Memory B cell (primary cell): ENCODE measurements at regions not wholly inside any gene's neighbourhood (a gene's known extent, or its start where the extent isn't known, plus 50 kb on each side); places are given as distances from the start of the nearest gene placed in this dataset.

Experiments
- ATAC-seq: fragments of 150-1000 bp; cut with Tn5 transposase; 2 replicates; pipeline ENCODE4 v1.10.0; 2021; ENCODE audit warnings: low read depth, mild to moderate bottlenecking, moderate library complexity
- DNase-seq, 2 donors: peaks; one replicate each; pipeline ENCODE4 v3.0.0; 2022; ENCODE audit warnings: low spot score in 2 of 2
- H3K27ac Mint-ChIP-seq: one replicate; pipeline ENCODE4 v1.8.0; 2022; ENCODE audit warnings: mild to moderate bottlenecking, moderate library complexity, mixed read lengths
- H3K27me3 Mint-ChIP-seq: one replicate; pipeline ENCODE4 v1.8.0; 2022; ENCODE audit warnings: mixed read lengths
- H3K36me3 Mint-ChIP-seq: one replicate; pipeline ENCODE4 v1.8.0; 2022; ENCODE audit warnings: mild to moderate bottlenecking, mixed read lengths
- H3K4me1 Mint-ChIP-seq: one replicate; pipeline ENCODE4 v1.8.0; 2022; ENCODE audit warnings: mixed read lengths
- H3K4me3 Mint-ChIP-seq: one replicate; pipeline ENCODE4 v1.8.0; 2022; ENCODE audit warnings: mild to moderate bottlenecking, moderate library complexity, mixed read lengths
- H3K9me3 Mint-ChIP-seq: one replicate; pipeline ENCODE4 v1.8.0; 2022; ENCODE audit warnings: mixed read lengths

DNA sequence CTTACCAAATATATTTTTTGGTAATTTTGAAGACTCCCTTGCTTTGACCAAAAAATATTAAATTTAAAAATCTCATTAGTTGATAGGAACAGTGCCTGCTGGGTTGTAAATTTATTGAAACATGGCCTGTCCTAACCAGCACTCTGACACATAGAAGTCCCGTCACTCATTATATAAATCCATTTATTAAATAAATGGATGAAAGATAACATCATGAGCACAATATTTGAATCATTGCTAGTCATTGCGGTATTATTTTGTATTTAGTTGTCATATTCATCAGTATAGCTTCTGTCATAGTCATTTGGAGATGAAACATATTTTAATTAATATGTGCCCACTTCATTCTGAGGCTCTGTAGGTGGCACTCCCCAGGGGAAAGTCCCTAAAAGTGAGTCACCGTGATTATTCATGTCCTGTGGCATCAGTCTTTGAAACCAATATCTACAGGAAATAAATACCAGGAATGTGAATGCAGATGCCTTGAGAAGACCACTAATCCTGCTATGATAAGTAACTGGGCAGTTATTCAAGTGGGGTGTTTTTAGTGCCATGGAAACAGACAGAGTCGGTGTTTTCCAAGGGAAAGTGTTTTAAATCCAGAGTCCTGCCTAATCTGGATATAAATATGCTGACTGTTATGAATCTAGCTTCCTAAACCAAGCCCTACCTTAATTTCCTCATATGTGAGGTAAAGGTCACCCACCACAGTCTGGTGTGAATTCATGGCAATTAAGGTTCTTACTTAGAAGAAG, 302.0 kb downstream of the DUSP10 start:
- H3K4me3 Mint-ChIP-seq: no peak overlapping the region
- peaks cover 2% of the 10 kb centered on the region for H3K27me3 Mint-ChIP-seq
- DNase-seq (no peak), ATAC-seq (peak; percentile 62)
- no peaks in the 10 kb centered on the region for H3K36me3 Mint-ChIP-seq
- no peaks in the 10 kb centered on the region for H3K9me3 Mint-ChIP-seq
- H3K27ac Mint-ChIP-seq: peak overlapping the region; percentile 58
- H3K4me1 Mint-ChIP-seq: peaks cover 13% of the 10 kb centered on the region

DNA sequence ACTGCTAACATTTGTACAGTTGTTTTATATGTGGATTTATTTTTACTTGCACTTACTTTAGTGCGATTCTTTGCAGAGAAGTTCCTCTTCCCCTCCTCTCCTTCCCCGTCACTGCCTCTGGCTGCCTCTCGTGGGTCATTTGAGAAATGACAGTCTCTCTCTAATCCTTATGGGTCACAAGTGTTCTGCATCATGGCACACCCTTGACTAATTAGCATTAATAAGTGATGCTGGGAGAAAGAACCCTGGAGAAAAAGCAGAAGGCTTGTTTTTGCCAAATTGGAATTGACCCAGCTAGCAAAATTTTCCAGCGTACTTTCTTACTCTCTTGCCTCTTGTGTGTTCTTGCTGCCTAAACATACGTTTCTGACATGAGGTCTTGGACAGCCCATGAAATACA, 301.2 kb downstream of the DUSP10 start:
- Mint-ChIP-seq H3K9me3 (no peaks in the 10 kb centered on the region), H3K27me3 (peaks cover 2% of the 10 kb centered on the region), H3K4me1 (peaks cover 13% of the 10 kb centered on the region), H3K4me3 (no peak overlapping the region), H3K36me3 (no peaks in the 10 kb centered on the region), H3K27ac (peak overlapping the region; percentile 58)
- peak in 1 of 2 donors; percentile 14 for DNase-seq
- peak; percentile 69 for ATAC-seq

DNA sequence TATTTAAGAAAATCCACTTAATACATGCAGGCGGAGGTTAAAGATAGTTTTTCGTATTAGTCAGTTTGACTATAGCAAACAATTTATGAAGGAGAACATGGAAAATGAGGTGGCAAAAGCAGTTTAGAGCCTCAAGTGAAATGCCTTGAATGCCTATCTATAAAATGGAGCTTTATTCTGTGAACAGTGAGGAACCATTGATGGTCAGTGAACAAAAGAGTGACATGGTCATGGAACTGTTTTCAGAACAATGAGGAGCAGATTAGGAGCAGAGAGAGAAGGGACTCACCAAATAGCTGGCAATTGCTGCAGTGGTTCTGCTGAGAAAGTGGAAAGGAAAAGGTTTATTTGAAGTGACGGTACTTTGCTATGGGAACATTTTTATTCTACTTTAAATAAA, 299.8 kb downstream of the DUSP10 start:
- H3K36me3 Mint-ChIP-seq: no peaks in the 10 kb centered on the region
- peaks cover 13% of the 10 kb centered on the region for H3K4me1 Mint-ChIP-seq
- DNase-seq (no peak), ATAC-seq (no peak)
- H3K27ac Mint-ChIP-seq: no peak overlapping the region
- H3K4me3 Mint-ChIP-seq: no peak overlapping the region
- peaks cover 2% of the 10 kb centered on the region for H3K27me3 Mint-ChIP-seq
- no peaks in the 10 kb centered on the region for H3K9me3 Mint-ChIP-seq

DNA sequence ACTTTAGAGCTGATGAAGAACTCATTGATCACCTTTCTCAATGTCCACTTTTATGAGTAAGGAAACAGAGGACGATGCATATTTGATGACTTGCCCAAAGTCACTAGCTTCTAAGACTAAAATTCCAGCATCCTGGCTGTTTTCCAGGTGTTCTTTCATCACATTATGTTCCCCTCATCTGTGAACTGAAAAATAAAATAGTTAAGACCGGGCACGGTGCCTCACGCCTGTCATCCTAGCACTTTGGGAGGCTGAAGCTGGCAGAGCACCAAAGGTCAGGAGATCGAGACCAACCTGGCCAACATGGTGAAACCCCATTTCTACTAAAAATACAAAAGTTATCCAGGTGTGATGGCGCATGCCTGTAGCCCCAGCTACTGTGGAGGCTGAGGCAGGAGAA, 297.5 kb downstream of the DUSP10 start:
- Mint-ChIP-seq H3K4me3 (no peak overlapping the region), H3K4me1 (peaks cover 9% of the 10 kb centered on the region), H3K27ac (no peak overlapping the region), H3K27me3 (peaks cover 2% of the 10 kb centered on the region), H3K36me3 (no peaks in the 10 kb centered on the region), H3K9me3 (no peaks in the 10 kb centered on the region)
- ATAC-seq: no peak
- DNase-seq: no peak

DNA sequence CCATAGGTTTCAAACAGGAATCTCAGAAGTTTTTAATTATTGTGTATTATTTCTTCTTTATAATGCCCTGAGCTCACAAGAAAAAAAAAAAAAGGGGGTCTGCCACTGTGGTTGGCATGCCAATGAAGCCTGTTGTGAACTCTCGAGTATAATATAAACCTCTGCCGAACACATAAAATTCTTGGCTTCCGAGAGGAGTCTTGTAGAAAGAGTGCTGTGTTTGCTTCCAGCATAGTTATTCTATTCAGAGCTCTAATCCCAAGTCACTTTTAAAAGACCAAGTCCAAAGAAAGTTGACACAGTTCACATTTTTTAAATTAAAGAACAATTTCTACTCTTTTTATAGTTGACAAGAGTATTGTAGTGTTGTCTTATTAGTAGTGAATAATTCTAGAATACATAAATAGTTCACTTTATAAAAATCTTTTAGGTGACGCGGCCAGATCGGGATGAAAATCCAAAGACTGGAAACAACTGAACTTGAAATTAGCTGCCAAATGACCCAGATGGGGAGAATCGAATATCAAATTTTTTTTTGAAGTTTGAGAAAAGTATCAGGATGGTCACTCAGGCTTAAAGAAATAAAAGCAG, 293.2 kb downstream of the DUSP10 start:
- peaks cover 3% of the 10 kb centered on the region for H3K4me1 Mint-ChIP-seq
- H3K4me3 Mint-ChIP-seq: no peak overlapping the region
- H3K27ac Mint-ChIP-seq: no peak overlapping the region
- no peaks in the 10 kb centered on the region for H3K36me3 Mint-ChIP-seq
- H3K9me3 Mint-ChIP-seq: no peaks in the 10 kb centered on the region
- DNase-seq (no peak), ATAC-seq (no peak)
- H3K27me3 Mint-ChIP-seq: peaks cover 6% of the 10 kb centered on the region

DNA sequence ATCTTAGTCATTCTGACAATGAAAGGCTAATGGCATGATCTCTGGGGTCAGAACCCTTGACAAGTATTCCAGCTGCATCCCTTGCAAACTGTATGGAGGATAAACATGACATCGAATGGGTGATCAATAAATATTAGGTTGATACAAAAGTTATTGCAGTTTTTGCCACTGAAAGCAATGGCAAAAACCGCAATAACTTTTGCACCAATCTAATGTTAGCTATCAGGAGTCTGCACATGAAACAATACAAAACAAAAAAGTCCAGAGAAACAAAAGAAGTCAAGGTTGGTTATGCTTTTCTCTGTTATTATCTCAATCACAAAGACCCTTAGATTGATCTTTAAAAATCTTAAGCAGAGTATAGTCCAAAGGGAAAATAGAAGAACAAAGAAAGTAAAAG, 292.7 kb downstream of the DUSP10 start:
- Mint-ChIP-seq H3K27ac (no peak overlapping the region), H3K4me1 (peaks cover 3% of the 10 kb centered on the region), H3K36me3 (no peaks in the 10 kb centered on the region), H3K27me3 (peaks cover 6% of the 10 kb centered on the region), H3K9me3 (no peaks in the 10 kb centered on the region), H3K4me3 (no peak overlapping the region)
- no peak for ATAC-seq
- DNase-seq: no peak

DNA sequence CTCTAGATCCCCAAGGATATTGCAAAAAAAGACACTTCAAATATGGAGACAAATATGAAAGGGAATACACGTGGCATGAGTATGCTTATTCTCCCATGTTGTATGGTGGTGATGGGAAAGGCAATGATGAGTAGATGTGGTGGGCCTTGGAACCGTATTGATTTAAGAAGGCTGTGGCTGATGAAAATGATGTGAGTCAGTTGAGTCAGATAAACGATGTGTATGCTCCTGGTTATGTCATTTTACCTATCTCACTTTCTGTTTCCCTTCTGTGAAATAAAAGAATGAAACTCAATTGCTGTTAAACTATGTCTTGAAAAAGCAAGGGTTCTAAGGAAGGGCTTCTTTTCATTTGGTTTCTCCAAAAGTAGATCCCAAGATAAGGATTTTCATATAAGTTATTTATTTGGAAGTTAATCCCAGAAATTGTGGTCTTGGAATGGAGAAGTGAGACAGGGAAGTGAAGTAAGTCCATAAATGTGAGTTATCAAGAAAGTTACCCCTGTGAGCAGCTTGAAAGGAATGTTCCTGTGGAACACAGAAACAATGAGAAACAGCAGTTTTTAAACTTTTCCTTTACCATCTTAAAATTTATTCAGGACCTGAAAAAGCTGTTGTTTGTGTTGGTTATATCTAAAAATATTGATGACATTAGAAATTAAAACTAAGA, 292.0 kb downstream of the DUSP10 start:
- Mint-ChIP-seq H3K9me3 (no peaks in the 10 kb centered on the region), H3K27me3 (peaks cover 6% of the 10 kb centered on the region), H3K4me1 (peaks cover 3% of the 10 kb centered on the region), H3K27ac (no peak overlapping the region), H3K4me3 (no peak overlapping the region), H3K36me3 (no peaks in the 10 kb centered on the region)
- DNase-seq (no peak), ATAC-seq (no peak)

DNA sequence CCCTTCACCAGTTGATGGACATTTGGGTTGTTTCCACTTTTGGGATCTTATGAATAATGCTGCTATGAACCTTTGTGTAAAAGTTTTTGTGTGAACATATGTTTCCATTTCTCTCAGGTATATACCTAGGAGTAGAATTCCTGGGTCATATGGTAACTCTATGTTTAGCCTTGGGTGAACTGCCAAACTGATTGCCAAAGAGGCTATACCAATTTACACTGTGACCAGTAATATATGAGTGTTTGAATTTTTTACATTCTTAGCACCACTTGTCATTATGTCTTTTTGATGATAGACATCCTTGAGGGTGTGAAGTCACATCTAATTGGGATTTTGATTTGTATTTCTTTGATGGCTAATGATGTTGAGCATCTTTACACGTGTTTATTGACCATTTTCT, 290.1 kb downstream of the DUSP10 start:
- peaks cover 3% of the 10 kb centered on the region for H3K4me1 Mint-ChIP-seq
- no peak overlapping the region for H3K4me3 Mint-ChIP-seq
- H3K27me3 Mint-ChIP-seq: peaks cover 6% of the 10 kb centered on the region
- DNase-seq (no peak), ATAC-seq (no peak)
- no peaks in the 10 kb centered on the region for H3K36me3 Mint-ChIP-seq
- no peak overlapping the region for H3K27ac Mint-ChIP-seq
- H3K9me3 Mint-ChIP-seq: no peaks in the 10 kb centered on the region

DNA sequence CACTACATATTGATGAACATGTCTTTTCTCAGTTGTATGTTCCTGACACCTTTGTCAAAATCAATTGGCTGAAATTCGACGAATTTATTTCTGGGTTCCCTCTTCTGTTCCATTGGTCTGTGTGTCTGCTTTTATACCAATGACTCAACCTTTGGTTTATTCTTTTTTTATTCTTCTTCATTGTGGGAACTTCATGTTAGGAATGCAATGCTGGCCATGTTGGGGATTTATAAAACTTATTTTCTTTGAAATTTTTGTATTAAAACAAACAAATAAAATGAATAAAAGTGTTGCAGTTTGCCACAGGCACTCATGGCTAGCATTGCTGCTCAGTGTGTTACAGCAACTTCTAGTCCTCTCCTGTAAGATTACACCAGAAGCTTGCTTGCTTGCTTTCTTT, 287.8 kb downstream of the DUSP10 start:
- no peaks in the 10 kb centered on the region for H3K36me3 Mint-ChIP-seq
- H3K4me3 Mint-ChIP-seq: no peak overlapping the region
- no peak overlapping the region for H3K27ac Mint-ChIP-seq
- no peak for DNase-seq
- no peaks in the 10 kb centered on the region for H3K9me3 Mint-ChIP-seq
- H3K4me1 Mint-ChIP-seq: peaks cover 3% of the 10 kb centered on the region
- no peak for ATAC-seq
- H3K27me3 Mint-ChIP-seq: peaks cover 9% of the 10 kb centered on the region

DNA sequence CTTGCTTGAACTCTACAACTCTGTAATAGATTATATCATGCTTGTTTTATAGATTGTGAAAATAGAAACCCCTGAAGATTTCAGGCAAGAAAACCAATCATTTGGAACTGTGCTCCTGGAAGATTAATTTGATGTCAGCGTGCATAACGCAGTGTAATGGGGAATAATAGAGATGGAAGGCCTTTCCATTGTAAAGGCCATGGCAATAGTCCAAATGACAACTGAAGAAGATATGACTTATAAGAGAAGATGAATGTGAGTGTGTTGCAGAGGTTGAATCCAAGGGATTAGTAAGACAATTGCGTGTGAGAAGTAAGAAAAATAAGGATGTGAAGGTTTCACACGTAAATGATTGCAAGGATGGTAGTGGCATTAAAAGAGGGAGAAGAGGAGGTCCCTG, 285.0 kb downstream of the DUSP10 start:
- DNase-seq: no peak
- no peaks in the 10 kb centered on the region for H3K36me3 Mint-ChIP-seq
- no peak for ATAC-seq
- H3K4me3 Mint-ChIP-seq: no peak overlapping the region
- H3K27me3 Mint-ChIP-seq: peaks cover 13% of the 10 kb centered on the region
- H3K27ac Mint-ChIP-seq: no peak overlapping the region
- no peaks in the 10 kb centered on the region for H3K9me3 Mint-ChIP-seq
- H3K4me1 Mint-ChIP-seq: no peaks in the 10 kb centered on the region

DNA sequence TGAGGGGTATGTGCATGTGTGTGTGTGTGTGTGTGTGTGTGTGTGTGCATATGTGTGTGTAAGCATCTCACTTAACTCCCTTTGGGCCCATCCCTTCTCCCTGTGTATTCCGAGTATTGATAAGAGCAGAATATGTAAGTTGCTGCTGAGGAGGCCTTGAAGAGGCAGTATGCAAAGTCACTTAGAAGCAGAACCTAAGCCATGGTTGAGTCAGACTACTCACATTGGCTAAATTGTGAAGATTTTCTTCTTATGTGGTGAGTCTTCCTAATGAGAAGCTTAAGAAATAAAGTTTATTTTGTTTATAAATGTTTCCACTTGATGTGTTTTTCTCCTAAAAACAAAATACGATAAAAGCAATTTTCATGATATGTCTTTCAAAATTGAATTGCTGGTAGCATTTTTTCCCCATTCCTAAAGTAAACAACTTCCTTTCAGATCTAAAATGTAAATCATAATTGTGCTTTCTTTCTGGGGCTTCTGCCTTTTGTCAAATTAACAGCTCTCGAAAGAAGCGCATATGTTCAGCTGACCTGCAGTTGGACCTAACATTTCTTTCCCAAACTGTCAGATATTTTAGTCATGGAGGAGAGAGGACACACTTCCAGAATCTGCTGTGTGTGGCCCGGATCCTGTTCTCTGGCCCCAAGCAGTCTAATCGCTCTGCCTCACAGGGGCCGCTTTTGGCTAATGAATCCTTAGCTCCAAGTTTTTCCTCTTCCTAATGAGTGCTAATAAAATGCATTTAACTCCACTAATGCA, 284.0 kb downstream of the DUSP10 start:
- Mint-ChIP-seq H3K27ac (no peak overlapping the region), H3K27me3 (peaks cover 7% of the 10 kb centered on the region), H3K36me3 (no peaks in the 10 kb centered on the region), H3K4me3 (no peak overlapping the region), H3K4me1 (no peaks in the 10 kb centered on the region), H3K9me3 (no peaks in the 10 kb centered on the region)
- ATAC-seq (no peak), DNase-seq (no peak)

DNA sequence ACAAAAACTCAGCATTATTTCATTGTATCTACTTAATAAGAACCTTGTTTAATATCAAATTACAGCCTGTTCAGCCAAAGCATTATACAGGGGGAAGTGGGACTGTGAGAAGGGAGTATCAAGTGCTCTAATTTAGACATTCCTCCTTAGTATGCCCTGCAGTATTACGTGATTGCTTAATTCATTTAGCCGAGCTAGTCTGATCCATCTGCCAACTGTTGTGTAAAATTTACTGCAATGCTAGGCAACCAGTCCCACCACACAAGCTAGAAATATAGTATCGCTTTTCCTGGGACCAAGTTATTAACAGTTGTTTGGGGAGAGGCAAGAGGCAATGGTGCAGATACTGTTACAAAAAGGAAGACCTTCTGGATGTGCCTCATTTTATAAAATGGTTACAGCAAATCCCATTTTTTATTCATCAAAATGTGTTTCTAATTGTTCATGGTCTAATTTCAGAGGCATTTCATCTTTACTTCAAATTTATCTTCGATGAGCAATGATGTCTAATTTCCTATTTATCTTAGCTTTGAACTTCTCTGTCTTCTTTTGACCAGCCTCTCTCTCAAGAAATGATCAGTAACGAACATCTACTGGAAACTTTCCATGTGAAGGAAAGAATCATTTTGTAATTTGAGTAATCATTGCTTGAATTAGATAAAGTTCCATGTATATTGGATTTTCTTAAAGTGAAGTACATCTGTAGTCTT, 283.3 kb downstream of the DUSP10 start:
- ATAC-seq (no peak), DNase-seq (no peak)
- no peak overlapping the region for H3K4me3 Mint-ChIP-seq
- no peaks in the 10 kb centered on the region for H3K9me3 Mint-ChIP-seq
- H3K36me3 Mint-ChIP-seq: no peaks in the 10 kb centered on the region
- H3K27me3 Mint-ChIP-seq: peaks cover 7% of the 10 kb centered on the region
- no peak overlapping the region for H3K27ac Mint-ChIP-seq
- no peaks in the 10 kb centered on the region for H3K4me1 Mint-ChIP-seq

DNA sequence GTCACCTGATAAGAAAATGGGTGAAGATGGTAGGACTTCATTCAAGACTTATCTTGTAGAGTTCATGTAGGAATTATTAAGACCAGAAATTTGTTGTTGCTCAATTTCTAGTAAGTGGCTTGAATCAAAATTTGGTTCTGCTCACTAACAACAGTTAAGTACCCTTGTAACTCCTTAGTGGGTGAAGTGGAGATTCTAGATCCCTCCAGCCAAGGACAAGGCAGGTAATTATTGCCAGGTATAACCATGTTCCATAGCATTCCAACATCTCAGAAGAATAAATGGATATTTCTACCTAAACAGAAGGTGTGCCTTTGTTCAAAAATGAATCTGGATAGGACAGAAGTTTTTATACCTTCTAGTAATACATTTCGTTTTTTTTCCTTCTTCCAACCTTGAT, 282.3 kb downstream of the DUSP10 start:
- peaks cover 7% of the 10 kb centered on the region for H3K27me3 Mint-ChIP-seq
- H3K27ac Mint-ChIP-seq: no peak overlapping the region
- no peaks in the 10 kb centered on the region for H3K4me1 Mint-ChIP-seq
- no peaks in the 10 kb centered on the region for H3K9me3 Mint-ChIP-seq
- ATAC-seq (no peak), DNase-seq (no peak)
- no peaks in the 10 kb centered on the region for H3K36me3 Mint-ChIP-seq
- no peak overlapping the region for H3K4me3 Mint-ChIP-seq

DNA sequence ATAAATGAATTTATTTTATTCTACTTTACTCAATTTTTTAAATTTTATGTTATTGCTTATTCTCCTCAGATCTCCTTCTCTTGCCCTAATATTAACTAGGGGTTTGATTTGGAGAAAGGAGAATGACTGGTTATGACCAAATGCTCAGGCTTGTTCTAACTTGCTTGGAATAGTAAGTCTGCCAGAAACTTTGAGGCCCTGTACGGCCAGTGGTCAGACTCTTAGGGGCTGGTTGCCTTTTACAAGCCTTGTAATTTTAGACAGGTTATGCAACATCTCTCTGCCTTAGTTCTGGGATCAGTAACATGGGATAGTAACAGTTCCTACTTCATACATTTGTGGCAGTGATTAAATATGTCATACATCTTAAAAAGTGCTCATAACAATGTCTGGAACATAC, 279.5 kb downstream of the DUSP10 start:
- no peaks in the 10 kb centered on the region for H3K4me1 Mint-ChIP-seq
- ATAC-seq (no peak), DNase-seq (no peak)
- H3K36me3 Mint-ChIP-seq: no peaks in the 10 kb centered on the region
- no peak overlapping the region for H3K27ac Mint-ChIP-seq
- no peak overlapping the region for H3K4me3 Mint-ChIP-seq
- H3K9me3 Mint-ChIP-seq: no peaks in the 10 kb centered on the region
- peaks cover 8% of the 10 kb centered on the region for H3K27me3 Mint-ChIP-seq
